Midbrain (tissue), 1 donor: ENCODE measurements at regions not wholly inside any gene's neighbourhood (a gene's known extent, or its start where the extent isn't known, plus 50 kb on each side); places are given as distances from the start of the nearest gene placed in this dataset.
A peak's percentile ranks its signal among the peaks of the same experiment; 100 is the strongest.

ENCODE experiments used
- DNase-seq: peaks from one replicate; lab custom pipeline; 2025; lab: John Stamatoyannopoulos, UW

GRCh38 chr12:107443320-107444090 is 242.1 kb upstream of the PWP1 start:
- DNase-seq, result no peak

- no peak for DNase-seq
Measured at GRCh38 chr12:107444771-107445170, 240.8 kb upstream of the PWP1 start.

- DNase-seq, result no peak
Measured at GRCh38 chr12:107446476-107446875, 239.1 kb upstream of the PWP1 start.

- DNase-seq, result no peak
Measured at GRCh38 chr12:107447336-107447735, 238.3 kb upstream of the PWP1 start.

- DNase-seq, result no peak
Measured at GRCh38 chr12:107448198-107448597, 237.4 kb upstream of the PWP1 start.

GRCh38 chr12:107449891-107450290 is 235.7 kb upstream of the PWP1 start:
- no peak for DNase-seq

GRCh38 chr12:107450541-107450940 is 235.1 kb upstream of the PWP1 start:
- no peak for DNase-seq

GRCh38 chr12:107451246-107451645 is 234.4 kb upstream of the PWP1 start:
- no peak for DNase-seq

GRCh38 chr12:107454109-107454830 is 231.3 kb upstream of the PWP1 start:
- DNase-seq, result no peak

- no peak for DNase-seq
Measured at GRCh38 chr12:107457362-107457935, 228.2 kb upstream of the PWP1 start.

GRCh38 chr12:107458163-107458562 is 227.4 kb upstream of the PWP1 start:
- DNase-seq, result no peak

GRCh38 chr12:107458990-107459389 is 226.6 kb upstream of the PWP1 start:
- DNase-seq, result no peak

GRCh38 chr12:107459641-107460040 is 226.0 kb upstream of the PWP1 start:
- no peak for DNase-seq

- DNase-seq, result no peak
Measured at GRCh38 chr12:107461222-107461975, 224.2 kb upstream of the PWP1 start.

GRCh38 chr12:107462428-107463332 is 222.9 kb upstream of the PWP1 start:
- DNase-seq, result no peak

- no peak for DNase-seq
Measured at GRCh38 chr12:107464644-107465043, 221.0 kb upstream of the PWP1 start.

- DNase-seq, result no peak
Measured at GRCh38 chr12:107465625-107466024, 220.0 kb upstream of the PWP1 start.

GRCh38 chr12:107467716-107468115 is 217.9 kb upstream of the PWP1 start:
- no peak for DNase-seq

GRCh38 chr12:107468182-107468581 is 217.4 kb upstream of the PWP1 start:
- peak; percentile 18 for DNase-seq

- no peak for DNase-seq
Measured at GRCh38 chr12:107469011-107469410, 216.6 kb upstream of the PWP1 start.

GRCh38 chr12:107470645-107471044 is 215.0 kb upstream of the PWP1 start:
- no peak for DNase-seq
